IMR-90 (cell line): ENCODE measurements at regions not wholly inside any gene's neighbourhood (a gene's known extent, or its start where the extent isn't known, plus 50 kb on each side); places are given as distances from the start of the nearest gene placed in this dataset.

Source experiments
- ATAC-seq: fragments of 200-7000 bp; cut with Tn5 transposase; 2 replicates; pipeline ENCODE4 v1.9.1; 2020; ENCODE audit warnings: low read depth, mild to moderate bottlenecking, moderate library complexity
- BruUV-seq: library from RNA; stranded (reverse); fragments of 400-500 nt; replicated peaks from 2 replicates; lab custom pipeline; 2021; lab: Mats Ljungman, UMichigan
- CTCF ChIA-PET: fragments of 300-600 bp; formaldehyde crosslinking; extraction: SDS; loops from one replicate; lab custom pipeline; 2021; ENCODE audit warnings: antibody characterized with exemption; lab: Yijun Ruan, JAX
- POLR2A ChIA-PET: fragments of 300-600 bp; sonication (Branson Sonifier 250); formaldehyde crosslinking; loops from one replicate; lab custom pipeline; 2022; ENCODE audit warnings: antibody characterized with exemption; ENCODE audit not compliant: unreplicated experiment; lab: Charles Lee
- DNase-seq: peaks from one replicate; pipeline ENCODE4 v3.0.0; 2013
- H2AFZ ChIP-seq: replicated peaks from 2 replicates; pipeline ENCODE3; 2013; ENCODE audit warnings: low read length, mild to moderate bottlenecking; ENCODE audit not compliant: poor library complexity
- H2AK5ac ChIP-seq: 2 replicates; pipeline ENCODE4 v1.6.1; 2013; ENCODE audit warnings: low read depth, low read length, inconsistent platforms
- H2AK9ac ChIP-seq: replicated peaks from 2 replicates; pipeline ENCODE3; 2013; ENCODE audit warnings: mild to moderate bottlenecking, low read depth, low read length, moderate library complexity; ENCODE audit not compliant: poor library complexity
- H2BK120ac ChIP-seq: 2 replicates; pipeline ENCODE4 v1.6.1; 2013; ENCODE audit warnings: low read depth, low read length, inconsistent platforms
- H2BK15ac ChIP-seq: 3 replicates; pipeline ENCODE4 v1.6.1; 2013; ENCODE audit warnings: low read depth, low read length, inconsistent platforms
- H2BK20ac ChIP-seq: 2 replicates; pipeline ENCODE4 v1.6.1; 2013; ENCODE audit warnings: low read depth, mild to moderate bottlenecking, inconsistent platforms, low read length, moderate library complexity
- H2BK5ac ChIP-seq: 2 replicates; pipeline ENCODE4 v1.6.1; 2013; ENCODE audit warnings: mild to moderate bottlenecking, low read depth, low read length, inconsistent platforms; ENCODE audit not compliant: poor library complexity, severe bottlenecking
- H3K14ac ChIP-seq: replicated peaks from 2 replicates; pipeline ENCODE4 v1.6.1; 2013; ENCODE audit warnings: low read depth, low read length, inconsistent platforms
- H3K18ac ChIP-seq: 2 replicates; pipeline ENCODE4 v1.6.1; 2013; ENCODE audit warnings: low read depth, low read length, control low read depth
- H3K23ac ChIP-seq: 2 replicates; pipeline ENCODE4 v1.6.1; 2013; ENCODE audit warnings: low read depth, low read length, inconsistent platforms
- H3K27ac ChIP-seq: 2 replicates; pipeline ENCODE4 v1.5.1; 2013; ENCODE audit warnings: mild to moderate bottlenecking, control low read depth, low read length; ENCODE audit not compliant: insufficient read depth
- H3K27me3 ChIP-seq: 2 replicates; pipeline ENCODE4 v1.6.1; 2013; ENCODE audit warnings: low read length; ENCODE audit not compliant: control insufficient read depth, insufficient read depth
- H3K36me3 ChIP-seq: 2 replicates; pipeline ENCODE4 v1.6.1; 2013; ENCODE audit warnings: low read length, mixed read lengths; ENCODE audit not compliant: control insufficient read depth, insufficient read depth
- H3K4ac ChIP-seq: 2 replicates; pipeline ENCODE4 v1.6.1; 2013; ENCODE audit warnings: low read depth, low read length, inconsistent platforms
- H3K4me1 ChIP-seq: 2 replicates; pipeline ENCODE4 v1.6.1; 2013; ENCODE audit warnings: low read length, mixed read lengths; ENCODE audit not compliant: control insufficient read depth, insufficient read depth
- H3K4me2 ChIP-seq: 2 replicates; pipeline ENCODE4 v1.6.1; 2013; ENCODE audit warnings: low read depth, mild to moderate bottlenecking, control low read depth, low read length, moderate library complexity
- H3K4me3 ChIP-seq: 2 replicates; pipeline ENCODE4 v1.5.1; 2013; ENCODE audit warnings: low read depth, mild to moderate bottlenecking, control low read depth, low read length, moderate library complexity; ENCODE audit not compliant: insufficient read depth
- H3K56ac ChIP-seq: 2 replicates; pipeline ENCODE4 v1.6.1; 2013; ENCODE audit warnings: low read length, inconsistent platforms; ENCODE audit not compliant: insufficient read depth; ENCODE audit errors: extremely low read depth
- H3K79me1 ChIP-seq, 2 experiments: 2 replicates each; pipeline ENCODE4 v1.6.1; 2013; ENCODE audit warnings: low read length in 2 of 2, inconsistent platforms in 1 of 2, low read depth in 1 of 2
- H3K9ac ChIP-seq: 2 replicates; pipeline ENCODE4 v1.6.1; 2013; ENCODE audit warnings: low read depth, low read length, control low read depth
- H3K9me1 ChIP-seq: 2 replicates; pipeline ENCODE4 v1.6.1; 2013; ENCODE audit warnings: low read length, inconsistent platforms; ENCODE audit not compliant: insufficient read depth
- H3K9me3 ChIP-seq: 2 replicates; pipeline ENCODE4 v1.6.1; 2013; ENCODE audit warnings: low read length; ENCODE audit not compliant: control insufficient read depth, insufficient read depth
- H4K20me1 ChIP-seq: 2 replicates; pipeline ENCODE4 v1.6.1; 2013; ENCODE audit warnings: low read length, inconsistent platforms; ENCODE audit not compliant: insufficient read depth
- H4K5ac ChIP-seq: 2 replicates; pipeline ENCODE4 v1.6.1; 2013; ENCODE audit warnings: mild to moderate bottlenecking, low read depth, low read length, control low read depth
- H4K8ac ChIP-seq, 2 experiments: 2 replicates each; pipeline ENCODE4 v1.6.1; 2013; ENCODE audit warnings: low read depth in 2 of 2, low read length in 2 of 2, control low read depth in 1 of 2, inconsistent platforms in 1 of 2
- H4K91ac ChIP-seq: 2 replicates; pipeline ENCODE4 v1.6.1; 2013; ENCODE audit warnings: low read depth, low read length, inconsistent platforms; ENCODE audit not compliant: insufficient read depth
- BHLHE40 ChIP-seq: fragments of 150-350 bp; IDR thresholded peaks from 2 replicates; pipeline ENCODE4 v1.6.1; 2016; ENCODE audit warnings: mild to moderate bottlenecking, low read depth, low read length
- CEBPB ChIP-seq: IDR thresholded peaks from 2 replicates; pipeline ENCODE4 v1.6.1; 2012; ENCODE audit warnings: low read depth, low read length, improper control_type of control experiment
- FOS ChIP-seq: fragments of 150-350 bp; IDR thresholded peaks from 2 replicates; pipeline ENCODE4 v1.6.1; 2016; ENCODE audit warnings: low read depth, low read length
- MAFK ChIP-seq: IDR thresholded peaks from 2 replicates; pipeline ENCODE4 v1.6.1; 2012; ENCODE audit warnings: low read depth, low read length, improper control_type of control experiment
- MXI1 ChIP-seq: IDR thresholded peaks from 2 replicates; pipeline ENCODE4 v1.6.1; 2012; ENCODE audit warnings: low read depth, mild to moderate bottlenecking, low read length, moderate library complexity, borderline replicate concordance
- NFE2L2 ChIP-seq: fragments of 150-350 bp; IDR thresholded peaks from 2 replicates; pipeline ENCODE4 v1.6.1; 2016; ENCODE audit warnings: low read depth, mild to moderate bottlenecking, low read length
- RAD21 ChIP-seq: IDR thresholded peaks from 2 replicates; pipeline ENCODE4 v1.6.1; 2012; ENCODE audit warnings: low read length, improper control_type of control experiment
- RCOR1 ChIP-seq: IDR thresholded peaks from 2 replicates; pipeline ENCODE4 v1.6.1; 2012; ENCODE audit warnings: mild to moderate bottlenecking, low read length, improper control_type of control experiment; ENCODE audit not compliant: insufficient replicate concordance
- WGBS, 2 experiments: methylation state at CpG; one replicate each; pipeline versions ENCODE4 v1.1.5 to v1.1.7; 2013; ENCODE audit warnings: missing lambda C conversion rate in 2 of 2; ENCODE audit not compliant: insufficient read length in 1 of 2; ENCODE audit errors: extremely low coverage in 2 of 2; 5-methylcytosine and 5-hydroxymethylcytosine counted together
- dilution Hi-C: fragments of 300-500 bp; cut with HindIII; formaldehyde crosslinking; loops from one replicate; pipeline ENCODE4 v1.14.3; 2018; ENCODE audit warnings: low sequenced_read_pairs; ENCODE audit not compliant: unreplicated experiment
- in situ Hi-C: fragments of 300-500 bp; cut with MboI; formaldehyde crosslinking; loops from 3 replicates; pipeline ENCODE4 v1.14.3; 2019; ENCODE audit warnings: low sequenced_read_pairs, inconsistent platforms, mixed read lengths
- intact Hi-C: fragments of 100-400 bp; cut with micrococcal nuclease; formaldehyde crosslinking; loops from 2 replicates; pipeline ENCODE4 v1.10.0; 2022
- TF ChIP-seq, protein P1 (sequence below): fragments of 150-350 bp; IDR thresholded peaks from 2 replicates; pipeline ENCODE4 v1.6.1; 2016; ENCODE audit warnings: low read depth, mild to moderate bottlenecking, low read length, moderate library complexity, borderline replicate concordance
- TF ChIP-seq, protein P2 (sequence below): fragments of 150-350 bp; IDR thresholded peaks from 2 replicates; pipeline ENCODE4 v1.6.1; 2017; ENCODE audit warnings: mild to moderate bottlenecking, antibody characterized with exemption, low read length, low read depth

GRCh38 chr16:62596584-62596983, 560.3 kb upstream of the CDH8 start:
- intact Hi-C loops (no loop called here), in situ Hi-C loops (no loop called here), dilution Hi-C loops (no loop called here)
- Histone ChIP-seq H2AK5ac (no peak overlapping the region), H3K9ac (no peak overlapping the region), H3K23ac (no peak overlapping the region), H3K9me3 (peaks cover 6% of the 10 kb centered on the region), H4K8ac (no peak overlapping the region), H2AFZ (no peak overlapping the region), H3K79me1 (no peaks in the 10 kb centered on the region), H2BK20ac (no peak overlapping the region), H3K4me2 (no peak overlapping the region), H3K27me3 (no peaks in the 10 kb centered on the region), H3K36me3 (no peaks in the 10 kb centered on the region), H4K20me1 (no peaks in the 10 kb centered on the region), H3K14ac (no peak overlapping the region), H4K91ac (no peak overlapping the region), H3K56ac (no peak overlapping the region), H2BK15ac (no peak overlapping the region), H3K4me3 (no peak overlapping the region), H2AK9ac (no peak overlapping the region), H3K4ac (no peak overlapping the region), H2BK120ac (no peak overlapping the region), H3K9me1 (no peaks in the 10 kb centered on the region), H3K18ac (no peak overlapping the region), H2BK5ac (no peak overlapping the region), H3K27ac (no peak overlapping the region), H4K5ac (no peak overlapping the region), H3K4me1 (no peaks in the 10 kb centered on the region)
- no peak for DNase-seq
- no peak for ATAC-seq
- no TSS peak for BruUV-seq
- CTCF ChIA-PET: no interaction called here
- POLR2A ChIA-PET: no interaction called here
- TF ChIP-seq FOS (no peak), RCOR1 (no peak), MXI1 (no peak), BHLHE40 (no peak), RAD21 (no peak), CEBPB (no peak), MAFK (no peak), NFE2L2 (no peak)
- TF ChIP-seq, protein P1, sequence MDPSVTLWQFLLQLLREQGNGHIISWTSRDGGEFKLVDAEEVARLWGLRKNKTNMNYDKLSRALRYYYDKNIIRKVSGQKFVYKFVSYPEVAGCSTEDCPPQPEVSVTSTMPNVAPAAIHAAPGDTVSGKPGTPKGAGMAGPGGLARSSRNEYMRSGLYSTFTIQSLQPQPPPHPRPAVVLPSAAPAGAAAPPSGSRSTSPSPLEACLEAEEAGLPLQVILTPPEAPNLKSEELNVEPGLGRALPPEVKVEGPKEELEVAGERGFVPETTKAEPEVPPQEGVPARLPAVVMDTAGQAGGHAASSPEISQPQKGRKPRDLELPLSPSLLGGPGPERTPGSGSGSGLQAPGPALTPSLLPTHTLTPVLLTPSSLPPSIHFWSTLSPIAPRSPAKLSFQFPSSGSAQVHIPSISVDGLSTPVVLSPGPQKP: no peak
- TF ChIP-seq, protein P2, sequence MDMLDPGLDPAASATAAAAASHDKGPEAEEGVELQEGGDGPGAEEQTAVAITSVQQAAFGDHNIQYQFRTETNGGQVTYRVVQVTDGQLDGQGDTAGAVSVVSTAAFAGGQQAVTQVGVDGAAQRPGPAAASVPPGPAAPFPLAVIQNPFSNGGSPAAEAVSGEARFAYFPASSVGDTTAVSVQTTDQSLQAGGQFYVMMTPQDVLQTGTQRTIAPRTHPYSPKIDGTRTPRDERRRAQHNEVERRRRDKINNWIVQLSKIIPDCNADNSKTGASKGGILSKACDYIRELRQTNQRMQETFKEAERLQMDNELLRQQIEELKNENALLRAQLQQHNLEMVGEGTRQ: no peak
- no CpG with 5 or more reads among the region's 1 CpG for WGBS, 2 experiments
